Trophoblast cell (in vitro differentiated cells and primary cell): ENCODE measurements at regions not wholly inside any gene's neighbourhood (a gene's known extent, or its start where the extent isn't known, plus 50 kb on each side); places are given as distances from the start of the nearest gene placed in this dataset.
"Not testable (repeated sequence)": the region's sequence is repeated elsewhere in the genome, so short reads cannot be mapped to it uniquely, and the experiment has no call there.

Source experiments
- DNase-seq, 2 donors: peaks; one replicate each; pipeline ENCODE4 v3.0.0-alpha.2; 2016
- H2AFZ ChIP-seq: 2 replicates; pipeline ENCODE4 v1.6.1; 2013; ENCODE audit warnings: low read length, moderate library complexity, mild to moderate bottlenecking; ENCODE audit not compliant: insufficient read depth, poor library complexity
- H2AK5ac ChIP-seq: 2 replicates; pipeline ENCODE4 v1.6.1; 2013; ENCODE audit warnings: mild to moderate bottlenecking, low read length
- H2BK120ac ChIP-seq: 2 replicates; pipeline ENCODE4 v1.6.1; 2013; ENCODE audit warnings: low read length, mild to moderate bottlenecking, moderate library complexity; ENCODE audit not compliant: insufficient read depth, poor library complexity
- H2BK12ac ChIP-seq: 2 replicates; pipeline ENCODE4 v1.6.1; 2013; ENCODE audit warnings: mild to moderate bottlenecking, low read length, moderate library complexity
- H2BK5ac ChIP-seq: 2 replicates; pipeline ENCODE4 v1.6.1; 2013; ENCODE audit warnings: low read length, low read depth, moderate library complexity, mild to moderate bottlenecking; ENCODE audit not compliant: poor library complexity
- H3K14ac ChIP-seq: 2 replicates; pipeline ENCODE4 v1.6.1; 2013; ENCODE audit warnings: mild to moderate bottlenecking, low read length
- H3K18ac ChIP-seq: 2 replicates; pipeline ENCODE4 v1.6.1; 2013; ENCODE audit warnings: mild to moderate bottlenecking, low read length
- H3K23ac ChIP-seq: 2 replicates; pipeline ENCODE4 v1.6.1; 2013; ENCODE audit warnings: low read length
- H3K27ac ChIP-seq: 2 replicates; pipeline ENCODE4 v1.5.1; 2013; ENCODE audit warnings: low read depth, mild to moderate bottlenecking, inconsistent platforms, low read length, moderate library complexity
- H3K27me3 ChIP-seq: 2 replicates; pipeline ENCODE4 v1.6.1; 2013; ENCODE audit warnings: inconsistent platforms, mild to moderate bottlenecking, low read length, moderate library complexity; ENCODE audit not compliant: insufficient read depth
- H3K36me3 ChIP-seq, 2 experiments: 1 replicate in 1 of 2; 2 replicates in 1 of 2; pipeline ENCODE4 v1.6.1; 2013; ENCODE audit warnings: low read length in 2 of 2, mild to moderate bottlenecking in 2 of 2, moderate library complexity in 1 of 2; ENCODE audit not compliant: insufficient read depth in 2 of 2, control insufficient read depth in 1 of 2
- H3K4ac ChIP-seq: 2 replicates; pipeline ENCODE4 v1.6.1; 2013; ENCODE audit warnings: low read depth, mild to moderate bottlenecking, low read length, moderate library complexity
- H3K4me1 ChIP-seq, 2 experiments: 1 replicate in 1 of 2; 2 replicates in 1 of 2; pipeline ENCODE4 v1.6.1; 2013; ENCODE audit warnings: low read length in 2 of 2, mild to moderate bottlenecking in 2 of 2, moderate library complexity in 1 of 2; ENCODE audit not compliant: insufficient read depth in 2 of 2, control insufficient read depth in 1 of 2
- H3K4me2 ChIP-seq: 2 replicates; pipeline ENCODE4 v1.6.1; 2013; ENCODE audit warnings: inconsistent platforms, mild to moderate bottlenecking, low read length, moderate library complexity
- H3K4me3 ChIP-seq: 2 replicates; pipeline ENCODE4 v1.5.1; 2013; ENCODE audit warnings: mild to moderate bottlenecking, low read depth, low read length, inconsistent platforms
- H3K79me1 ChIP-seq: one replicate; pipeline ENCODE4 v1.6.1; 2013; ENCODE audit warnings: low read length
- H3K79me2 ChIP-seq: 2 replicates; pipeline ENCODE4 v1.6.1; 2013; ENCODE audit warnings: low read length, mild to moderate bottlenecking; ENCODE audit not compliant: control insufficient read depth, insufficient read depth, poor library complexity
- H3K9ac ChIP-seq: 2 replicates; pipeline ENCODE4 v1.6.1; 2013; ENCODE audit warnings: mild to moderate bottlenecking, low read length
- H3K9me3 ChIP-seq: 2 replicates; pipeline ENCODE4 v1.6.1; 2013; ENCODE audit warnings: low read depth, mild to moderate bottlenecking, control low read depth, inconsistent platforms, low read length; ENCODE audit not compliant: insufficient read depth
- H4K12ac ChIP-seq: 2 replicates; pipeline ENCODE4 v1.6.1; 2013; ENCODE audit warnings: low read depth, mild to moderate bottlenecking, low read length, moderate library complexity
- H4K8ac ChIP-seq: 2 replicates; pipeline ENCODE4 v1.6.1; 2013; ENCODE audit warnings: low read depth, mild to moderate bottlenecking, low read length, moderate library complexity
- H4K91ac ChIP-seq: one replicate; pipeline ENCODE4 v1.6.1; 2013; ENCODE audit warnings: low read depth, mild to moderate bottlenecking, low read length, moderate library complexity
- WGBS: extraction: QIAGEN DNeasy Blood & Tissue Kit; methylation state at CpG from one replicate; pipeline ENCODE4 v1.1.7; 2013; ENCODE audit warnings: missing lambda C conversion rate; ENCODE audit not compliant: insufficient read length, insufficient coverage; ENCODE audit errors: extremely low coverage; 5-methylcytosine and 5-hydroxymethylcytosine counted together

GRCh38 chr7:91497277-91497676 is 233.0 kb downstream of the FZD1 start:
- not testable (repeated sequence) for H2BK12ac ChIP-seq, H3K4me3 ChIP-seq, DNase-seq, H2AFZ ChIP-seq, H3K79me1 ChIP-seq, H3K36me3 ChIP-seq, H3K18ac ChIP-seq, H3K9me3 ChIP-seq, H3K27ac ChIP-seq, H2BK5ac ChIP-seq, H3K4me1 ChIP-seq, H3K79me2 ChIP-seq, H3K14ac ChIP-seq, H4K12ac ChIP-seq, H2BK120ac ChIP-seq, H3K4me2 ChIP-seq, H3K23ac ChIP-seq, H4K91ac ChIP-seq, H3K9ac ChIP-seq, H3K27me3 ChIP-seq, H3K4ac ChIP-seq, H2AK5ac ChIP-seq, H4K8ac ChIP-seq
- WGBS: no CpG with 5 or more reads among the region's 1 CpG

- Histone ChIP-seq H3K23ac (no peak overlapping the region), H3K18ac (no peak overlapping the region), H3K4me2 (no peak overlapping the region), H3K36me3 (no peaks in the 10 kb centered on the region), H3K9me3 (no peaks in the 10 kb centered on the region), H3K9ac (no peak overlapping the region), H2BK12ac (no peak overlapping the region), H3K79me2 (no peaks in the 10 kb centered on the region), H2AK5ac (no peak overlapping the region), H3K79me1 (no peaks in the 10 kb centered on the region), H3K14ac (no peak overlapping the region), H3K27ac (no peak overlapping the region), H2BK5ac (no peak overlapping the region), H4K12ac (no peak overlapping the region), H3K4me3 (no peak overlapping the region), H4K91ac (no peak overlapping the region), H3K4ac (no peak overlapping the region), H4K8ac (no peak overlapping the region), H2AFZ (no peak overlapping the region), H2BK120ac (no peak overlapping the region), H3K27me3 (no peaks in the 10 kb centered on the region), H3K4me1 (no peaks in the 10 kb centered on the region)
- DNase-seq: no peak
- no CpG with 5 or more reads among the region's 3 CpGs for WGBS
These were observed 239.8 kb downstream of the FZD1 start for GRCh38 chr7:91503934-91504555.

- Histone ChIP-seq H3K4me3 (no peak overlapping the region), H2AFZ (no peak overlapping the region), H3K27ac (no peak overlapping the region), H3K23ac (no peak overlapping the region), H3K4me1 (no peaks in the 10 kb centered on the region), H2BK12ac (no peak overlapping the region), H2BK5ac (no peak overlapping the region), H3K9ac (no peak overlapping the region), H3K18ac (no peak overlapping the region), H4K8ac (no peak overlapping the region), H3K14ac (no peak overlapping the region), H2BK120ac (no peak overlapping the region), H3K27me3 (no peaks in the 10 kb centered on the region), H3K79me2 (no peaks in the 10 kb centered on the region), H2AK5ac (no peak overlapping the region), H3K4me2 (no peak overlapping the region), H4K12ac (no peak overlapping the region), H3K9me3 (no peaks in the 10 kb centered on the region), H3K36me3 (no peaks in the 10 kb centered on the region), H4K91ac (no peak overlapping the region), H3K79me1 (no peaks in the 10 kb centered on the region), H3K4ac (no peak overlapping the region)
- DNase-seq: no peak
- no CpG with 5 or more reads among the region's 2 CpGs for WGBS
These were observed 240.7 kb downstream of the FZD1 start for GRCh38 chr7:91504919-91505318.

GRCh38 chr7:91506966-91507365 is 242.7 kb downstream of the FZD1 start:
- H3K18ac ChIP-seq, H2AK5ac ChIP-seq, H4K91ac ChIP-seq, H4K8ac ChIP-seq, H3K79me2 ChIP-seq, DNase-seq, H3K9ac ChIP-seq, H3K4me2 ChIP-seq, H3K23ac ChIP-seq, H3K36me3 ChIP-seq, H2AFZ ChIP-seq, H3K79me1 ChIP-seq, H2BK120ac ChIP-seq, H3K27ac ChIP-seq, H3K4me3 ChIP-seq, H3K9me3 ChIP-seq, H3K4me1 ChIP-seq, H3K14ac ChIP-seq, H2BK12ac ChIP-seq, H3K27me3 ChIP-seq, H3K4ac ChIP-seq, H2BK5ac ChIP-seq, H4K12ac ChIP-seq: not testable (repeated sequence)
- WGBS: no CpG with 5 or more reads among the region's 10 CpGs
